Adrenal gland (tissue), 5 donors: ENCODE measurements at regions not wholly inside any gene's neighbourhood (a gene's known extent, or its start where the extent isn't known, plus 50 kb on each side); places are given as distances from the start of the nearest gene placed in this dataset.

ENCODE experiments used
- CTCF ChIP-seq, 6 experiments: fragments of 450-650 bp in 4 of 6; fragments of 200-600 bp in 2 of 6; sonication (generic) in 1 of 6; IDR thresholded peaks; 1 replicate in 5 of 6; 2 replicates in 1 of 6; pipeline versions ENCODE4 v1.5.1 to v1.8.0; 2016 to 2021; ENCODE audit warnings: antibody characterized with exemption in 6 of 6, mild to moderate bottlenecking in 2 of 6, moderate library complexity in 1 of 6
- POLR2A ChIP-seq, 2 donors: fragments of 450-650 bp; IDR thresholded peaks; one replicate each; pipeline ENCODE4 v1.6.1; 2017; ENCODE audit warnings: antibody characterized with exemption in 2 of 2, mild to moderate bottlenecking in 2 of 2, moderate library complexity in 1 of 2
- donor health status: DM: no; HTN: no; CAD: no.

- TF ChIP-seq CTCF (IDR thresholded peaks at IDR 0.05) (no peak), POLR2A (IDR thresholded peaks at IDR 0.05) (no peak)
Measured at GRCh38 chr5:91302305-91302704, 80.8 kb downstream of the ARRDC3 start.
